DMS53 (cell line): ENCODE measurements at regions not wholly inside any gene's neighbourhood (a gene's known extent, or its start where the extent isn't known, plus 50 kb on each side); places are given as distances from the start of the nearest gene placed in this dataset.
"Not testable (repeated sequence)": the region's sequence is repeated elsewhere in the genome, so short reads cannot be mapped to it uniquely, and the experiment has no call there.

Experiments
- DNase-seq: peaks from one replicate; lab custom pipeline; 2025; lab: John Stamatoyannopoulos, UW

- DNase-seq = no peak
These were observed 60.7 kb upstream of the PHF21A start for GRCh38 chr11:46181843-46182424.

- DNase-seq = no peak
These were observed 60.1 kb upstream of the PHF21A start for GRCh38 chr11:46181387-46181786.

GRCh38 chr11:46180736-46181135, 59.5 kb upstream of the PHF21A start:
- no peak for DNase-seq

GRCh38 chr11:46178513-46178912, 57.3 kb upstream of the PHF21A start:
- DNase-seq = no peak

GRCh38 chr11:46176421-46176820, 55.2 kb upstream of the PHF21A start:
- DNase-seq = peak; percentile 10

- no peak for DNase-seq
These were observed 54.2 kb upstream of the PHF21A start for GRCh38 chr11:46175401-46176002.

GRCh38 chr11:46171693-46172092, 50.4 kb upstream of the PHF21A start:
- DNase-seq = not testable (repeated sequence)
